Activated T-cell treated with anti-CD3 and anti-CD28 coated beads, Interleukin-2, amount 50 U/mL, for 48 hours (primary cell): ENCODE measurements at regions not wholly inside any gene's neighbourhood (a gene's known extent, or its start where the extent isn't known, plus 50 kb on each side); places are given as distances from the start of the nearest gene placed in this dataset.
A peak's percentile ranks its signal among the peaks of the same experiment; 100 is the strongest.
"Not testable (repeated sequence)": the region's sequence is repeated elsewhere in the genome, so short reads cannot be mapped to it uniquely, and the experiment has no call there.

Experiments used
- DNase-seq, 2 experiments: peaks; one replicate each; pipeline ENCODE4 v3.0.0-alpha.2; 2020

DNA sequence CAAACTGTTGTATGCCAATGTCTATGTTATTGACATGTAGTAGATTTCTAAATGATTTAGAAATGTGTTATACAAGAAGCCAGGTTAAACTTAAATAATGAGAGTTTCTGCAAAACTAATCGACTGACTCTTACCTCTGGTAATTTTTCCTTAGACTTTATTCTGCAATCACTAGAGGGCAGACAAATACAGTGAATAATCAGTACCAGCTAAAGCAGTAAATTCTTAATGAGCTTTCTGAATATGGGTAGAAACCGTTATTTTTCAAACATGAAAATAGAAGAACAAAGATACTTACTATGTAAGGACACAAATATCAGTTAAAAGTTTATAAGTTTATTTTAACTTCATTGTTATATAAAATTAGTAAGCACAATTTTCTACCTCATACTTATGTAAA lies 97.9 kb upstream of the RGS1 start:
- no peak for DNase-seq

DNA sequence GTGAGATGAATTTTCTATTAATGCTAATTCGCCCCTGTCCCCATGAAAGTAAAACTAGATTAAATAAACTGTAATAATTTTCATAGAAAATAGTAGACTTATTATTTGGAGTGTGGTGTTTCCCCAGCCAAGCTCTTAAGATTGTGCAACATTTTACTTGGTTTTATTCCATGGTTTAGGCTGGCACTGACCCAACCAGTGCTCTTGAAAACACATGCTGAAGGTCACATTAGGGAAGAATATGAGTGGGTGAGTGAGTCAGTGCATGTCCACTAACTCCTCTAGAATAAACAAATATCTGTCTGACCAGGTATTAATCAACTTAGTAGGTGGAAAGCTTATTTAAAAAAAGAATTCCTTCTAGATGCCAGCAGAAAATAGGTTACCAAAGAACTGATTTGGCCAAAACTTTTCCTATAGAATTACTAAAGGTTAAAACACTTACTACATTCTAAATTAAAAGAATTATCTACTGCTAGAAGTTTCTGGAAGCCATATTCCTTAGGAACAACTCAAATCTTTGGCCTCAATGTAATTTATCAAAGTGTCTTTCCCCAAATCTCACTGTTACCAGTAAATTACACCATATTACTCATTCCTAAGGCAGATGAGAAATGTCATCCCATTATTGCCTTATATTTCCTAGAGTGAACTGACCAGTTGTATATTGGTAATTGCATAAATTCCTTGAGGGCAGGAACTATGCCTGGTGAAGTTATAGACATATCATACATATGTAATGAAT lies 89.7 kb upstream of the RGS1 start:
- DNase-seq = no peak

DNA sequence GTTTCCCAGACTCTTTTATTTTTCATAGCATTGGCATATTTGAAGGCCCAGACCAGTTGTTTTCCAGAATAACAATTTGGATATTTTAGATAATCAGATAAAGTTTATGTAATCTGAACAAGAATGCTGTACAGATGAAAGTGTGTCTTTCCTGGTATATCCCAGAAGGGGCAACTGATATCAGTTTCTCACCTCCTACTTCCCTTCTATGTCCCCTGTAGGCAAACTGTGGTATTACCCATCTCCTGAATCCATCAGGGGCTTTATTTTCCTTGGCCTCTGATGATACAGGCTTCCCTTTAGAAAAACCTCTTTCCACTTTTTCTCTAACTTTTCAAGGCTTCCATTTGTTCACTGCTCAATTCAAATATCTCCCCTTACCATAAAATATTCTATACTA lies 87.5 kb upstream of the RGS1 start:
- no peak for DNase-seq

DNA sequence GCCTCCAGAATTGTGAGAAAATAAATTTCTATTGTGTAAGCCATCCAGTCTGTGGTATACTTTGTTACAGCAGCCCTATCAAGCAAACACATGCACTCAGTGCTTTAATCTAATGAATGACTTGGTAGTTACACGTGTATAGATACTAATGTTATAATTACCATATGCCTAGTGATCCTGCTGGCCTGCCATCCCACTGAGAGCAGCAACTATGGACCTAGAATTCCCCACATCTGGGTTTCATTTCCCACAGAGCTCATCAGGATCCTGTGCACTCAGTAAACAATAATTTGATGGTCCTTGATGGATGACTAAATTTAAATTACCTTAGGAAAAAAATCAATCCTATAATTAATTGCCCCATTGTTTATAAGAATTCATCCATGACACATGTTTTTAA lies 86.5 kb upstream of the RGS1 start:
- DNase-seq = no peak

DNA sequence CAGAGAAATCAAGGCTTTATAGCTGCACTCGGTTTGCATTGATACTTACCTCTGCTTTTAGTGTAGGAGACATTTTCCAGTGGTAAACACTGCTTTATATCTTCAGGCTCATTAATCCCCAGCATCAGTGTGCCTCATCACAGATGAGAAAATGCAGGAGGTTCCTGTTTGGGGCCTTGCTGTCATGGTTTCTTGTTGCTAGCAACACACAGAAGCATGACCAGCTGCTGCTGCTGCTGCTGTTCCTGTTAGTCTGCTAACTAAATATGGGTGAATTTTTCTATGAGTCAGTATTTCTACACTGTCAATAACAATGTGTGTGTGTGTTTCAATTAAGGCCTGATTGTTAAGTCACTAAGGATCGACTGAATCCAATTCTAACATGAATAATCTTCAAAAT lies 85.8 kb upstream of the RGS1 start:
- DNase-seq = no peak

DNA sequence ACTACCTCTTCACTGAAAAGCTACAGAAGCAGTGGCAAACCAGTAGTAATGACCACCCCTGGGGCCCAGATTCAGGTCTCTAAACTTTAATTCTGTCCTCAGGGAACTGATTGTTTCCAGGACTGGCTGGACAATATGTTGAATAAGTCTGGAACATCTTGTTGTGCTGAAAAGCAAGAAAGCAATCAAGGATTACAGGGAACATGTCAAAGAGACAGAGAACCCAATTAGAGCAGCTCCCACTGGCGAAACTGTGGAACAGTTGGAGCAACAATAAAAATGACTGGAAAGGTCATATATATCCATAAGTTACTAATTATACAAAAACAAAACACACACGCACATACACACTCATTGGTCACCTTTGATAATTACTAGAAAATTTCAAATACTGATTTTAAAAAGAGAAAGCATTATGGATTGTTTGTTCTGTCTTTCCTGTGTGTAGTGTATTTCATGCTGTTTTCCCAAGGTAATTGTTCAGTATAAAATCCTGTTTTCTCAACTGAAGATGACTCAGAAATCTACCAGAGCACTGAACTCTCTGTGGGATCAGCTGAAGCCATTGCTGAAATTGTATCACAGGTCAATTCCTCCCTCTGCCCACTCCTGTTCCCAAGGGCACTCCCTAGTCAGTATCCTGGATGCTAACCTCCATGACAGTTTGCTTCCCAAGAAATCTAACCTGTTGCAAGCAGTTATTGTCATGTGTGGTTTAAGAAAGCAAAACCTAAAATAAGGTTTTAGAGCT lies 83.6 kb upstream of the RGS1 start:
- DNase-seq = no peak

DNA sequence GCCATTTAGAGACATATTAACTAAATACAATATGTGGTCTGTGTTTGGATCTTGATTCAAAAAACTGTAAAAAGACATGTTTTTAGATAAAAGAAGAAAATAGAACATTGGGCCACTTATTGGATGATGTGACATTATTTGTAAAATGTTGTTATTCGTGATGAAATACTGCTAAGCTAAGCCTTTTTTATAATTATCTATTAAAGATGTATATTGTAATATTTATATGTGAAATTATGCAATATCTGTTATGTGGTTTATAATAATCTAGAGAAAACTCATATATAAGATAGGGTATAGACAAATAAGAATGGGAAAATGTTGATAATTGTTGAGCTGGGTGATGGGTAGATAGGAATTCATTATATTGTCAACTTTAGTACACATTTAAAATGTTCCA lies 82.0 kb upstream of the RGS1 start:
- no peak for DNase-seq

DNA sequence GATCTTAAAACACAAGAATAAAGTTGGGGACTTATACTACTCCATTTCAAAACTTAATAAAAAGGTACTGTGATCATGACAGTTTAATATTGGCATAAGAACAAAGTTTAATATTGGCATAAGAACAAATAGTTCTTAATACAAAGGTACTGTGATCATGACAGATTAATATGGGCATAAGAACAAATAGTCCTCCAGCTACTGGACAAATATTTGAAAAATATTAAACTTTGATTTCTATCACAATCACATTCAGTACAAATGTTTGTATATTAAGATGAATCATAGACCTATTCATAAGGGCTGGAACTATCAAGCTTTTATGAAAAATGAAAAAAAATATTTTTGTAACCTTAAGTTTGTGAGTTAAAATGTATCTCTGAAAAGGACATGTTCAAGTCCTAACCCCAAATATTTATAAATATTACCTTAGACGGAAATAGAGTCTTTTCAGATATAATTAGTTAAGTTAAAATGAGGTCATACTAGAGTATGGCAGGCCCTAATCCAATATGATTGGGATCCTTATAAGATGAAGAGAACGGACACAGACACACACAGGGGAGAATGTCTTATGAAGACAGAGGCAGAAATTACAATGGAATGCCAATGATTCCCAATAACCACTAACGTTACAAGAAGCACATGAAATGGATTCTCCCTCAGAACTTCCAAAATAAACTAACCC lies 79.1 kb upstream of the RGS1 start:
- no peak for DNase-seq

DNA sequence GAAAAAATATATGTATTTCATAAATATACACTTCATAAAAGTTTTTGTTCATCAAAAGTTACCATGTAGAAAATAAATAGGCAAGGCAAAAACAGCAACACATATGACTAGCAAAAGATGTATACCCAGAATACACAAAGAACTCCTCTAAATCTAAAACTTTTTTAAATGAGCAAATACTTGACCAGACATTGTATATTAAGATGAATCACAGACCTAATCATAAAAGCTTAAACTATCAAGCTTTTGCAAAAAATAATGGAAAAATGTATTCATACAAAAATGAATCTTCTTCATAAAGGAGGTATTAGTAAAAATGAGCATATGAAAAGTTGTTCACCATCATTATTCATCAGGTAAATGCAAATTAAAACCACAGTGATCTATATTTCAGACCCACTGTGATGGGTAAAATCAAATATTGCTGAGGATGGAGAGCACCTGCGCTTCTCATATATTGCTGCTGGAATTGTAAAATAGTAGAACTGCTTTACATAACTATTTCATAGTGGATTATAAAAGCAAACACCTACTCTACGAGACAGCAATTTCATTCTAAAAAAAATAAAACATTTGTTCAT lies 78.3 kb upstream of the RGS1 start:
- DNase-seq = no peak

DNA sequence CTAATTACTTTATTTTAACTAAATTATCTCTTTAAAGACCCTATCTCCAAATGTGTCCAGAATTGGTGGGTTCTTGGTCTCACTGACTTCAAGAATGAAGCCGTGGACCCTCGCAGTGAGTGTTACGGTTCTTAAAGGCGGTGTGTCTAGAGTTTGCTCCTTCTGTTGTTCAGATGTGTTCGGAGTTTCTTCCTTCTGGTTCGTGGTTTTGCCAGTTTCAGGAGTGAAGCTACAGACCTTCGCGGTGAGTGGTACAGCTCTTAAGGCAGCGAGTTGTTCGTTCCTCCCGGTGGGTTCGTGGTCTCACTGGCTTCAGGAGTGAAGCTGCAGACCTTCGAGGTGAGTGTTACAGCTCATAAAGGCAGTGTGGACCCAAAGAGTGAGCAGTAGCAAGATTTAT lies 77.5 kb upstream of the RGS1 start:
- DNase-seq = not testable (repeated sequence)

DNA sequence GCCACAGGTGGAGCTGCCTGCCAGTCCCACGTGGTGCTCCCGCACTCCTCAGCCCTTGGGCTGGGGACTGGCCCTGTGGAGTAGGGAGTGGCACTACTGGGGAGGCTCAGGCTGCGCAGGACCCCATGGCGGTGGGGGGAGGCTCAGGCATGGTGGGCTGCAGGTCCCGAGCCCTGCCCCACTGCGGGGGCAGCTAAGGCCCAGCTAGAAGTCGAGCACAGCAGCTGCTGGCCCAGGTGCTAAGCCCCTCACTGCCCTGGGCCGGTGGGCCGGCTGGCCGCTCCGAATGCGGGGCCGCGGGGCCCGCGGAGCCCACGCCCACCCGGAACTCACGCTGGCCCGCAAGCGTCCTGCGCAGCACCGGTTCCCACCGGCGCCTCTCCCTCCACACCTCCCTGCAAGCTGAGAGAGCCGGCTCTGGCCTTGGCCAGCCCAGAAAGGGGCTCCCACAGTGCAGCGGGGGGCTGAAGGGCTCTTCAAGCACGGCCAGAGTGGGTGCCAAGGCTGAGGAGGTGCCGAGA lies 76.5 kb upstream of the RGS1 start:
- DNase-seq = not testable (repeated sequence)

DNA sequence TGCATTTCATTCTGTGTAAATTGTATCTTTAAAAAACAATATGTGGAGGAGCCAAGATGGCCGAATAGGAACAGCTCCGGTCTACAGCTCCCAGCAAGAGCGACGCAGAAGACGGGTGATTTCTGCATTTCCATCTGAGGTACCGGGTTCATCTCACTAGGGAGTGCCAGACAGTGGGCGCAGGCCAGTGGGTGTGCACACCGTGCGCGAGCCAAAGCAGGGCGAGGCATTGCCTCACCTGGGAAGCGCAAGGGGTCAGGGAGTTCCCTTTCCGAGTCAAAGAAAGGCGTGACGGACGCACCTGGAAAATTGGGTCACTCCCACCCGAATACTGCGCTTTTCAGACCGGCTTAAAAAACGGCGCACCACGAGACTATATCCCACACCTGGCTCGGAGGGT lies 75.0 kb upstream of the RGS1 start:
- DNase-seq = not testable (repeated sequence)

DNA sequence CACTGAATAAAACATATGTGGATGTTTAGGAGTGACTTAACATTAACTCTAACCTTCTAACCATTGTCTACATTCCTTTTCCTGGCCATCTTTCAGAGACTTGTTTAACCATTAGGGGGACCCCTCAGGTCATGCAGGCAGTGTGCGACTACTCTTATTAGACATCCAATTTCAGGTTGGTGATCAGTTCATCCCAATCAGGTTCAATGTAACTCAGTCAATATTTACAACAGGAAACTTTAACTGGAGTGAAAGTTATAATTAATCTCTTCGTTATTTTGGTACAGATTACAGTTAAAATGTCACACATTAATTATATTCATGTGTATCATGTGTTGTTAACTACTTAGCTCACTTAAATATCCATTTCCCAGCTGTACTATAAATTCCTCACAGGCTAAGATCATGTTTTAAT lies 68.8 kb upstream of the RGS1 start:
- DNase-seq = no peak

DNA sequence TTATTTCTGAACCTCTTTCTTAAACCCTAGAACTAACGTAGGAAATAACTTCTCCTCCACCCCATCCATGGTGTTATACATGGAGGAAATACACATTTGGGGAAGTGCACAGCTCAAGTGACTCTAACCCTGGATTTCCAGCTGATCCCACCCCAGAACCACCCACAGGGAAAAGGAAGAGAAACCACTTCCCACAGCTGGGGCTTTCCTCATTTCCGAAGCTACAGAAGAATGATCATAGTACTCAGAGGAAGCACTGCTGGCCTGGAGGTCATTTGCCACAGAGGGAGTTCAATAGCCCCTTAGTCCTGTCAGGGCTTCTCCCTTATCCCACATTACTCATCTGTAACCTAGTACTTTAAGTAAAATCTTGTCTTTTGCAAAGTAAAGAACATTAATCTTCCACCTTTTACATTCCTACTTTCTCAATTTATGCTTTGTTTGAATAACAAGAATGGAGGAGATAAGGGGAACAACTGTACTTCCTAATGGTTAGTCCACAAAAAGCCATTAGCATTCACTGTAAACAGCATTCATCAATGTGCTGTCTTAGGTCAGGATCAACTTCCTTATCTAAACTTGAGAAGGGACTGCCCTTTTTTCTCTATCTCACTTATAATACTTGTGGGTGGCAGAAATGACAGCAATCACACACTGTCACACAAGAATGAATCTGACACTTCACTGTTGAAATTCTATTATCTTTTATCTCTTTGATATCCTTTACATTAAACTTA lies 63.0 kb upstream of the RGS1 start:
- no peak for DNase-seq

DNA sequence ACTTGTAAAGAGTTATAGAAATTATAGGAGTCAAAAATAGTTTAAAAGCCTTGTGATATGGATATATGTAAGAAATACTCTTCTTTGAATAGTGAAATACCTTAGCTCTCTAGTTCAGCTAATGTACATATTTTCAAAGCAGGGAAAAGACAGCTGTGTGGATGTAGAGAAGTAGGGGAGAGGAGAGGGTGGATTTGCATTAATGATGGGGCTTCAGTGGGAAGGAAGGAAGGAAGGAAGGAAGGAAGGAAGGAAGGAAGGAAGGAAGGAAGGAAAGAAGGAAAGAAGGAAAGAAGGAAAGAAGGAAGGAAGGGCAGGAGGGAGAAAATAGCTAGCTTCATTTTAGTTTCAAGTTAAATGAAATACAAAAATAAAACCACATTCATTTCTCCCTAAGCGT lies 62.4 kb upstream of the RGS1 start:
- no peak for DNase-seq

DNA sequence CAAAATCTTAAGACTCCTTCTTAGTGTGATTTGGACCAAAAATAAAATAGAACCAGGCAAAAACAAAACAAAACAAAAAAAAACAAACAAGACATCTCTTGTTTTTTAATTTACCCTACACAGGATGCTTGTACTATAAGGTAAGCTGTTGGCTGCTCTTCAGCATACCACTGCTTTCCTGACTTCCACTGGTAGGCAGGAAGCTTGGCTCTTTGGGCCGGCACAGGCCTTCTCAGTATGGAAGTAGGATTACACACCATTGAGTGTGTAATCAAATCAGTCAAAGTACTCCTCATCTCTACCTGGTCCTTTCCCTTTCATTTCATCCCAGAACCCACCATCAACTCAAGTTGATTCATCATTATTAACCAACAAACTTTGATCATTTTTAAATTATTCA lies 61.9 kb upstream of the RGS1 start:
- DNase-seq = no peak

DNA sequence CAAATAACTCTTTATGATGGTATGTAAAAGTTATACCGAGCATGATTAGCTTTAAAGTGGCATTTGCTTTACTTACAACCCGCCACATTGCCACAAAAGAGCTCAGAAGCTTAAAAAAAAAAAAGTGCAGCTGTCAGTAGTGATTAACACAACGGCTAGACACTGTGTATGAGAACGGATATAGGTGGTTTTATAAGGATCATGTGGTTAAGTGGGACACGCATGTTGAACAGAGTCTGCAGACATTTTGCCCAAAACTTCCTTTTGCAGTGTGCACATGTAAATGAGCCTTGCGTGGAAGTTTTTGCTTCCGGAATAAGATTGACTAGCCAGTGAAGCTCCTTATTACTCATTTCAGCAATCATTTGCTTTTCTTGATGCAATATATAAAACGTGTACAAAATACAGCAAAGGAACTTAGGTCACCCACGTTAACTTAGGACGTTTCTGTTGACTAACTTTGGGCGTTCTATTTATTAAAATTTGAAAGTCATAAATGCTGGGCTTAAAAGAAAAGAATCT lies 58.7 kb upstream of the RGS1 start:
- DNase-seq = peak; percentile 35 to 45

DNA sequence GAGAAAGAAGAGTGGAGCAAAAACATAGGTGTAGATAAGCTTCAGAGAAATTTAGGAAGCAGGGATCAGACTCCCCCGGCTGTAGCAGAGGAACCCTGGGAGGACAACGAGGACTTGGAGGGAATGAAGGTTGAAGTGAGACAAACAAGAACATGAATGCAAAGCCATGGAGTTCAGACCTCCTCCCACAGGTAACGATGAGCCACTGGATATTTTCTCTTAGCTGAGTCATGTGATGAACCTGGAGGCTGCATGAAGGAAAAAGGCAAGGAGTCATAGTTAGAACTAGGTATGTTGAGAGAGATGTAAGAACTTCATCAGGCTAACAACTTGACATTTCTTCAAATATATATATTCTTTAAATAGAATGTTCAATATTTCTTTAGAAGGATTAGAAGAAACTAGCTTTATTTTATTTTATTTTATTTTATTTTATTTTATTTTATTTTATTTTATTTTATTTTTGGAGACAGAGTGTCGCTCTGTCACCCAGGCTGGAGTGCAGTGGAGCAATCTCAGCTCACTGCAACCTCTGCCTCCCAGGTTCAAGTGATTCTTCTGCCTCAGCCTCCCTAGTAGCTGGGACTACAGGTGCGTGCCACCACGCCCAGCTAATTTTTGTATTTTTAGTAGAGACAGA lies 57.7 kb upstream of the RGS1 start:
- not testable (repeated sequence) for DNase-seq

DNA sequence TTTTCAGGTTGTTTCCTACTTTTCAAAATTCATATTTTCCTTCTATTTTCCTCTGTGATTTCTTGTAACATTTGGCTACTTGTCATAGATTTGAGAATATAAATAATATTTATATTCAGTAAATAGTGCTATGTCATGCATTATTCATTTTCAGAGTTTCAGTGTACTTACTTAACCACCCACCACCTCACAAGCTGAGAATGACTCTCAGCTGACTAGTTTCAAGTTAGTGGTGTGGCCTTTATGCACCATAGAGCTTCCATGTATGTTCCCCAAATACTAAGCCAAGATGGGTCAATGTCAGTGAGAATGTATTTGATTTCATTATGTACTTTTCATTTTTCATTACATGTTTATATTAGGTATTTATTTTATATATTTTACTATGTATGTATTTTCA lies 56.9 kb upstream of the RGS1 start:
- DNase-seq = no peak

DNA sequence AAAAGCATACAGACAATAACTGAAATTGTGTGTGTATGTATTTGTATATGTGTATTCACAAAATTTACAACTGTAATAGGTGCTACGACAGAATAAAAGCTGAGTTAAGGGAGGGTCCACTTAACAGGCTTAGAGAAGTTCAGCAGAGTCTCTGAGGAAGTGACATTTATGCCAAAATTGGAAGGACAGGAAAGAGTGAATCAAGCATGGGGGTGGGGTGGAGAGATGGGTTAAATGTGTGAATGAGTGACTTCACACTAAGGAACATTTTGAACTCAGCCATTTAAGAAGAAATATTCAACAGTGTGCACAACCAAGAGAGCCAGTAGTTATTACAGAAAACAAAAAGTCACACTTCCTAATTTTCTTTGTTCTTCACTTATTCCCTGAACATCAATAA lies 53.8 kb upstream of the RGS1 start:
- no peak for DNase-seq

DNA sequence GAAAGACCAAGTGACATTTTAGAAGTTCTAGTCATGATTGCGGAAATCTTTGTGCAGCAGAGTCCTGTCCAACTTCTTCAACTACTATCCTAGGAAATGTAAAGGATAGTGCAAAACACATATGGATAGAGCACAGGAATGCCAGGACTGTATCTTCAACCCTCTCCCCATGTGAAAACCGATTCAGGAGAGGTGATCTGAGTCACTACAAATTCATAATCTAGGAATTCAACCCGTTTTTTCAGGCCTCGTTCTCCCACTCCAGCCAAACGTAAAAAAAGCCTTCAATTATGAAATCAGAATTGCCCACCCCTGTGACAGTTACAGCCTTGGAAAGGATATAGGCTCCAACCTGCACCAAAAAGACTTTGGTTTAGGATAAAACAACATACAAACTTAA lies 52.9 kb upstream of the RGS1 start:
- no peak for DNase-seq

DNA sequence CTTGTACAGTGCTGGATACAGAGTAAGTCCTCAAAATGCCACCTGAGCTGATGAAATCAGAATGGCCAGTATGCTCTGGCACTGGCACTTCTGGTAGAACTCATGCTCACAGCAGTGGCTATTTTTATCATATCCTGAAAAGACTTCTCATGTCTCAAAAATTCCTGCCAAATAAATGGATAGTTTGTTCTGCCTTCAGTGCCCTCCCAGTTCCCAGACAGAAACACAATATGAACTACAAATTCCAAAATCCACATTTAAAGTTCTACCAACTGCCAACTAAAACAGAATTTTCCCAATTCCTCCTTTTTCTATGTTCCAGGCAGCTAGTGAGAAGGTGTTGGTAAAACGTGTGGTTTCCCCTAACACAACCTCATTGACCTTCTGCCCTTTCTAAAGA lies 51.4 kb upstream of the RGS1 start:
- DNase-seq = no peak
